VCaP (cell line): ENCODE measurements at regions not wholly inside any gene's neighbourhood (a gene's known extent, or its start where the extent isn't known, plus 50 kb on each side); places are given as distances from the start of the nearest gene placed in this dataset.

Source experiments
- H3K27ac ChIP-seq: fragments of 450-650 bp; 2 replicates; pipeline ENCODE4 v1.5.1; 2017
- TF ChIP-seq, protein P1 (sequence below): fragments of 450-650 bp; conservative IDR thresholded peaks from 2 replicates; pipeline ENCODE4 v1.5.1; 2017; ENCODE audit warnings: mild to moderate bottlenecking, moderate library complexity

GRCh38 chr6:27809067-27809938 is 102.9 kb downstream of the OR2B2 start:
- peak overlapping the region; percentile 88 for H3K27ac ChIP-seq
- TF ChIP-seq, protein P1, sequence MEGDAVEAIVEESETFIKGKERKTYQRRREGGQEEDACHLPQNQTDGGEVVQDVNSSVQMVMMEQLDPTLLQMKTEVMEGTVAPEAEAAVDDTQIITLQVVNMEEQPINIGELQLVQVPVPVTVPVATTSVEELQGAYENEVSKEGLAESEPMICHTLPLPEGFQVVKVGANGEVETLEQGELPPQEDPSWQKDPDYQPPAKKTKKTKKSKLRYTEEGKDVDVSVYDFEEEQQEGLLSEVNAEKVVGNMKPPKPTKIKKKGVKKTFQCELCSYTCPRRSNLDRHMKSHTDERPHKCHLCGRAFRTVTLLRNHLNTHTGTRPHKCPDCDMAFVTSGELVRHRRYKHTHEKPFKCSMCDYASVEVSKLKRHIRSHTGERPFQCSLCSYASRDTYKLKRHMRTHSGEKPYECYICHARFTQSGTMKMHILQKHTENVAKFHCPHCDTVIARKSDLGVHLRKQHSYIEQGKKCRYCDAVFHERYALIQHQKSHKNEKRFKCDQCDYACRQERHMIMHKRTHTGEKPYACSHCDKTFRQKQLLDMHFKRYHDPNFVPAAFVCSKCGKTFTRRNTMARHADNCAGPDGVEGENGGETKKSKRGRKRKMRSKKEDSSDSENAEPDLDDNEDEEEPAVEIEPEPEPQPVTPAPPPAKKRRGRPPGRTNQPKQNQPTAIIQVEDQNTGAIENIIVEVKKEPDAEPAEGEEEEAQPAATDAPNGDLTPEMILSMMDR = no peak

GRCh38 chr6:27808242-27809066 is 103.7 kb downstream of the OR2B2 start:
- H3K27ac ChIP-seq = peak overlapping the region; percentile 88
- TF ChIP-seq, protein P1 = peak; percentile 15; the same call in 1 of the 2 replicates

DNA sequence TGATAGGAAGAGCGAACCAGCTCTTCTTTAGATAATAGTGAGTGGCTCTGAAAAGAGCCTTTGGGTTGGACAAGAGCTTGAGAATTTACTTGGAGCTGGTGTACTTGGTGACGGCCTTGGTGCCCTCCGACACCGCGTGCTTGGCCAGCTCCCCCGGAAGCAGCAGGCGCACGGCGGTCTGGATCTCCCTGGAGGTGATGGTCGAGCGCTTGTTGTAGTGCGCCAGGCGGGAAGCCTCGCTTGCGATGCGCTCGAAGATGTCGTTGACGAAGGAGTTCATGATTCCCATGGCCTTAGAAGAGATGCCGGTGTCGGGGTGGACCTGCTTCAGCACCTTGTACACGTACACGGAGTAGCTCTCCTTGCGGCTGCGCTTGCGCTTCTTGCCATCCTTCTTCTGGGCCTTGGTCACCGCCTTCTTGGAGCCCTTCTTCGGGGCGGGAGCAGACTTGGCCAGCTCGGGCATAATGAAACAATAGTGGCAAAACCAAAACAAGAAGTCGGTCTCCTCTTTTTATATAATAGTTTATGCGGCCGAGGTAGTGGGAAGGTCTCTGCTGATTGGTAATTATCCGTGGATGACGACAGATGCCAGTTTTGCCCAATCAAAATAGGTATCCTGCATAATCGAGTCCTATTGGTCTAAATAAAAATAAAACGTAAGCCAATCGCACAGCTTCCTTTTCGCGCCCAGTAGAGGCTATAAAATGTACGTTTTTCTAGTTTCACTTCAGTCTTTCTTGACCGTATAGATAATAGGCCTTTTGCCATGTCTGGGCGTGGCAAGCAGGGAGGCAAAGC is 104.6 kb downstream of the OR2B2 start:
- peak overlapping the region; percentile 88 for H3K27ac ChIP-seq

DNA sequence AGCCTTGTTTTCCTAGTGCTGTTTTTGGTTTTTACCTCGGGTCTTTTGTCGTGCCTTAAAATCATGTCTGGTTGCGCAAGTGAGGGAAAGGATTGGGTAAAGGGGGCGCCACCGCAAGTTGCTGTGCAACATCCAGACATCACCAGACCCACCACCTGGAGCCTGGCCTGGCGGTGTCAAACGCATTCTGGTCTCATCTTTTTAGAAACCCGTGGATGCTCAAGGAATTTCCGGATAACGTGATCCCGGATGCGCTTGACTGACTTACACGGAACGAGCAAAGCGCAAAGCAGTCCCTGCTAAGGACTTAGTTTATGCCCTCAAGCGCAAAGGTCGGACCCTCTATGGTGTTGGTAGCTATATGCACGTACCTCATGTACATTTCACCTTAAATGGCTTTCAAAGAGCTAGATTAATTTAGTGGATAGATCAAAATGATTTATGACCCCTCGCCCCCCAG is 105.2 kb downstream of the OR2B2 start:
- peak overlapping the region; percentile 88 for H3K27ac ChIP-seq
- TF ChIP-seq, protein P1 = no peak

DNA sequence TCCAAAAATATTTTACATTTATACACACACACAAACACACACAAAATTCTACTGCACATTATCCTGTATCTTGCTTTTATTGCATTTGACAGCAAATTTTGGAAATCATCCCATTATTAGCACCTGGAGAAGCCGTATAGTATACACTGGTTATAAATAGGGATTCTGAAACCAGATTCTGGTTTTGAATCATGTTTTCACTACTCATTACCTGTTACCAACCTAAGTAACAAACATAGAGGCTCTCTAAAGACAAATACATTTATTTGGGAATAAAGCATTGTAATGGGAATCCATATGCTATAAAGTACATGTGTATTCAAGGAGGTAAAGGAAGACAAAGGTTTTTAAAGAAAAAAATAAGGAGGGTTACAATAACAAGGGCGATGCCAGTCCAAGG is 106.8 kb downstream of the OR2B2 start:
- H3K27ac ChIP-seq = no peak overlapping the region
- TF ChIP-seq, protein P1 = no peak

- no peak overlapping the region for H3K27ac ChIP-seq
- TF ChIP-seq, protein P1 = no peak
Observed at GRCh38 chr6:27804851-27805250, 107.3 kb downstream of the OR2B2 start.

DNA sequence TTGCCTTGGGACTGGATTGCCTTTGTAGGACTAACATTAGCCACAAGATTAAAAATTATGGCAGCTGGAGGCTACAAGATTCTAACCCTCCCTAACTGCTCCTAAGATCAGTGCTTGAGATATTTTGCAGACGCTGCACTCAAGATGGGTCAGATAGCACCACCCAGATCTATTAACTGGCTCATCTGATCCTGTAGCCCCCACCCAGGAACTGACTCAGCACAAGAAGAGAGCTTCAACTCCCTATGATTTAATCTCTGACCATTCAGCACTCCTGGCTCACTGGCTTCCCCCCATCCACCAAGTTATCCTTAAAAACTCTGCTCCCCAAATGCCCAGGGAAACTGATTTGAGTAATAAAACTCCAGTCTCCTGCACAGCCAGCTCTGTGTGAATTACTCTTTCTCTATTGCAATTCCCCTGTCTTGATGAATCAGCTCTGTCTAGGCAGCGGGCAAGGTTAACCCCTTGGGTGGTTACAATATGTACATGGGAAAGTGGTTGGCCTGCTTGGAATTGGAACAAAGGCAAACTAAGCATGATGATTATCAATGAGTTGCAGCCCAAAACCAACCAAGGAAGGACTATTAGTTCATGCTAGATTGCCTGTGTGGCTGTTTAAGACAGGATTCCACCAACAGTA is 111.3 kb downstream of the OR2B2 start:
- H3K27ac ChIP-seq = no peak overlapping the region
- TF ChIP-seq, protein P1 = no peak
